ENCODE measurements at regions not wholly inside any gene's neighbourhood (a gene's known extent, or its start where the extent isn't known, plus 50 kb on each side); places are given as distances from the start of the nearest gene placed in this dataset.

GRCh38 chr5:117457656-117458055 is 883.0 kb upstream of the SEMA6A start:
- CTCF ChIA-PET = no interaction called here
- no TSS peak for BruUV-seq (replicated peaks)
- no peak for DNase-seq
- no peaks in the 10 kb centered on the region for H3K27me3 Mint-ChIP-seq (ENCODE audit: unreplicated experiment)
- no peak overlapping the region for H3K27ac Mint-ChIP-seq (ENCODE audit: unreplicated experiment)
- peaks cover 9% of the 10 kb centered on the region for H3K4me1 Mint-ChIP-seq (ENCODE audit: low read depth, unreplicated experiment)
- H3K4me3 Mint-ChIP-seq (ENCODE audit: low read depth, unreplicated experiment) = no peak overlapping the region
- no peaks in the 10 kb centered on the region for H3K9me3 Mint-ChIP-seq (ENCODE audit: low read depth, unreplicated experiment)
- intact Hi-C loops (cut with micrococcal nuclease; ENCODE audit: unreplicated experiment) = loop anchor here (5.0 to 10.0 kb wide), 5 partner anchors 137 to 1497 kb away; no protein-coding TSS in a partner anchor
- TF ChIP-seq CTCF (IDR thresholded peaks at IDR 0.05; ENCODE audit: unreplicated experiment) = no peak
- peaks cover 20% of the 10 kb centered on the region for H3K36me3 Mint-ChIP-seq (ENCODE audit: insufficient read depth, unreplicated experiment)

- Mint-ChIP-seq H3K4me3 (ENCODE audit: low read depth, unreplicated experiment) (peak overlapping the region; percentile 79), H3K27ac (ENCODE audit: unreplicated experiment) (no peak overlapping the region), H3K9me3 (ENCODE audit: low read depth, unreplicated experiment) (no peaks in the 10 kb centered on the region), H3K36me3 (ENCODE audit: insufficient read depth, unreplicated experiment) (peaks cover 20% of the 10 kb centered on the region), H3K27me3 (ENCODE audit: unreplicated experiment) (no peaks in the 10 kb centered on the region), H3K4me1 (ENCODE audit: low read depth, unreplicated experiment) (peaks cover 9% of the 10 kb centered on the region)
- no peak for DNase-seq
- no peak for TF ChIP-seq CTCF (IDR thresholded peaks at IDR 0.05; ENCODE audit: unreplicated experiment)
- CTCF ChIA-PET = no interaction called here
- intact Hi-C loops (cut with micrococcal nuclease; ENCODE audit: unreplicated experiment) = loop anchor here (5.0 to 10.0 kb wide), 5 partner anchors 138 to 1498 kb away; no protein-coding TSS in a partner anchor
- no TSS peak for BruUV-seq (replicated peaks)
Measured at GRCh38 chr5:117456866-117457470, 882.3 kb upstream of the SEMA6A start.

GRCh38 chr5:117455236-117456233 is 880.9 kb upstream of the SEMA6A start:
- CTCF ChIA-PET = interaction anchor here (0.5 to 2.2 kb wide), 33 partner anchors 8 to 1610 kb away, joined by 3 to 12 read pairs (median 4); partner anchors contain the start of gene SEMA6A
- TF ChIP-seq CTCF (IDR thresholded peaks at IDR 0.05; ENCODE audit: unreplicated experiment) = peak; percentile 90
- DNase-seq = peak; percentile 86
- peaks cover 9% of the 10 kb centered on the region for H3K4me1 Mint-ChIP-seq (ENCODE audit: low read depth, unreplicated experiment)
- H3K27me3 Mint-ChIP-seq (ENCODE audit: unreplicated experiment) = no peaks in the 10 kb centered on the region
- H3K36me3 Mint-ChIP-seq (ENCODE audit: insufficient read depth, unreplicated experiment) = peaks cover 20% of the 10 kb centered on the region
- BruUV-seq (replicated peaks) = no TSS peak
- H3K4me3 Mint-ChIP-seq (ENCODE audit: low read depth, unreplicated experiment) = peak overlapping the region; percentile 79
- intact Hi-C loops (cut with micrococcal nuclease; ENCODE audit: unreplicated experiment) = loop anchor here (1.0 to 10.0 kb wide), 7 partner anchors 83 to 1499 kb away; no protein-coding TSS in a partner anchor
- H3K27ac Mint-ChIP-seq (ENCODE audit: unreplicated experiment) = peak overlapping the region; percentile 75
- H3K9me3 Mint-ChIP-seq (ENCODE audit: low read depth, unreplicated experiment) = no peaks in the 10 kb centered on the region

- intact Hi-C loops (cut with micrococcal nuclease; ENCODE audit: unreplicated experiment) = loop anchor here (1.0 to 10.0 kb wide), 8 partner anchors 84 to 1500 kb away; no protein-coding TSS in a partner anchor
Measured at GRCh38 chr5:117454716-117455212, 880.1 kb upstream of the SEMA6A start.

More at GRCh38 chr5:117454716-117455212, 880.1 kb upstream of the SEMA6A start:
- Mint-ChIP-seq H3K36me3 (ENCODE audit: insufficient read depth, unreplicated experiment) (peaks cover 20% of the 10 kb centered on the region), H3K4me3 (ENCODE audit: low read depth, unreplicated experiment) (peak overlapping the region; percentile 79), H3K27ac (ENCODE audit: unreplicated experiment) (peak overlapping the region; percentile 75), H3K9me3 (ENCODE audit: low read depth, unreplicated experiment) (no peaks in the 10 kb centered on the region), H3K4me1 (ENCODE audit: low read depth, unreplicated experiment) (peaks cover 9% of the 10 kb centered on the region), H3K27me3 (ENCODE audit: unreplicated experiment) (no peaks in the 10 kb centered on the region)
- DNase-seq = peak; percentile 87
- TF ChIP-seq CTCF (IDR thresholded peaks at IDR 0.05; ENCODE audit: unreplicated experiment) = peak; percentile 90
- BruUV-seq (replicated peaks) = no TSS peak
- CTCF ChIA-PET = interaction anchor here (0.5 to 2.2 kb wide), 32 partner anchors 11 to 1611 kb away, joined by 3 to 12 read pairs (median 4); partner anchors contain the start of genes COMMD10 and SEMA6A
